GM12892 (cell line): ENCODE measurements at regions not wholly inside any gene's neighbourhood (a gene's known extent, or its start where the extent isn't known, plus 50 kb on each side); places are given as distances from the start of the nearest gene placed in this dataset.
"Not testable (repeated sequence)": the region's sequence is repeated elsewhere in the genome, so short reads cannot be mapped to it uniquely, and the experiment has no call there.

Source experiments
- DNase-seq: peaks from one replicate; pipeline ENCODE4 v3.0.0; 2011; ENCODE audit not compliant: insufficient read length
- FAIRE-seq: peaks from 2 replicates; lab custom pipeline; 2011; peaks lifted over from hg19 to GRCh38; lab: Jason Lieb, UNC
- POLR2A ChIP-seq: IDR thresholded peaks from 2 replicates; pipeline ENCODE4 v1.6.1; 2011; ENCODE audit warnings: low read depth, low read length, control low read depth
- POLR2AphosphoS5 ChIP-seq: IDR thresholded peaks from 2 replicates; pipeline ENCODE4 v1.6.1; 2011; ENCODE audit warnings: low read depth, low read length, control low read depth
- TAF1 ChIP-seq: IDR thresholded peaks from 2 replicates; pipeline ENCODE4 v1.6.1; 2011; ENCODE audit warnings: low read depth, mild to moderate bottlenecking, control low read depth, low read length, borderline replicate concordance

DNA sequence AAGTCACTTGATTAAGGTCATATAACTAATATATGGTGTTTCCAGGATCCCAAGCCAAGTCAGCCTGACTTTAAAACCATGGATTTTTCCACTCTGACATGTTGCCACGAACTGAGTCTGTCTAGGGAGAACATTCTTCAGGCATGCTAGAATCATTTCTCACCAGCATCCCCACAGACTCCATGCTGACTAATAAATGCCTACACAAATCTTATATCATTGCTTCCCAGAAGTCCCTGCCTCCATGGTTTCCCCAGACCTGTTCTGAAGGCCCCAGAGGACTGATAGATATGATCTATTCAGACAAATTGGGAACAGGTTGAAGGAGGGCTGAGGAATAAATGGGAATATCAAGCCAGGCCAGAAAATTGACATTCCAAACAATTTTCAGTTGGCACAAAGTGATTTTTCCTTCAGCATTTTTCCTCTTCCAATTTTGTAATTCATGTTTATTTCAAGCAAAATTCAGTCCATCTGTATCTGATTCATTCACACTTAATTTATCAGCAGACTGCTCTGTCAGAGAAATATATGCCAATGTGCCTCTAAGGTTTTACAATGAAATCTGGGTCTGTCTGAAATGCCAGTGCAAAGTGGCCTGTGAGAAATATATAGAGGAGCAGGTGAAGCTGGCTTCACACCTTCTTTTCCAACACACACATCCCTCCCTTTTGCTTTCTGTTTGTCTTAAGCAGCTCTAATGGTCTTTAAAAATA, 413.6 kb upstream of the TNC start:
- FAIRE-seq (no peak), DNase-seq (no peak)
- TF ChIP-seq POLR2AphosphoS5 (no peak), TAF1 (no peak), POLR2A (no peak)

DNA sequence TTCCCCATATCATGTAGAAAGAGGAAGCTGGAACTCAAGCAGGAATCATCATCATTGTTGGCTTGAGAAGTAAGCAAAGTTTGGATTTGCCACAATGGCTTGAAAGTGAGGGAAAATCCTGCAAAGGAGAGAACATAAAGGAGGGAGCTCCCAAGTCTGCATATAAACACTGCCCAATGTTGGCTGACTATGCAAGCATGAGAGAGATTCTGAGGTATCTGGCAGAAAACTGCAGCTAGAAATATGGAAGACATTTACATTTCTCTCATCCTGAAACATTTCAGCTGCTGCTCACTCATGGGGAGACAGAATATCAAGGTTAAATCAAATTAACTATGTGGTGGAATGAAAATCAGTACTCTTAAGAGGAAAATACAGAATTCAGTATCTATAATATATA, 415.6 kb upstream of the TNC start:
- FAIRE-seq: no peak
- TF ChIP-seq TAF1 (no peak), POLR2AphosphoS5 (no peak), POLR2A (no peak)
- DNase-seq: no peak

DNA sequence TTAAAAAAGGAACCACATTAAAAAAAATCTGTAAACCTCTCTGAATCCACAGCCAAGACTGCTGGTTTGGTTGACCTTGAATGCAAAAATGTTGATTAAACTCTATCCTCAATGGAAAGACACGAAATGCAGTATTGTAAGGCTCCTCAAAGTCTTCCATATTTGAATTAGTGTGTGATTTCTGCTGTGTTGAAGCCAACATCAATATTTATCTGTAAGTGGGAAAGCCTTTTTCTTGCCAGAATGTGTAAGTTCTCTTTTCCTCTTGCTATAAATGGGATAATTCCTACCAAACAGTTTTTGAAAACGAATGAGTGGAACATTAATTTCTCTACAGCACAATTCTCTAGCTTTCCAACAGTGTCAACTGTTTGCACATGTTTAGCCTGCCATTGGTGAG, 422.1 kb upstream of the TNC start:
- no peak for DNase-seq
- no peak for TF ChIP-seq POLR2AphosphoS5
- TF ChIP-seq TAF1: no peak
- no peak for TF ChIP-seq POLR2A
- FAIRE-seq: no peak

DNA sequence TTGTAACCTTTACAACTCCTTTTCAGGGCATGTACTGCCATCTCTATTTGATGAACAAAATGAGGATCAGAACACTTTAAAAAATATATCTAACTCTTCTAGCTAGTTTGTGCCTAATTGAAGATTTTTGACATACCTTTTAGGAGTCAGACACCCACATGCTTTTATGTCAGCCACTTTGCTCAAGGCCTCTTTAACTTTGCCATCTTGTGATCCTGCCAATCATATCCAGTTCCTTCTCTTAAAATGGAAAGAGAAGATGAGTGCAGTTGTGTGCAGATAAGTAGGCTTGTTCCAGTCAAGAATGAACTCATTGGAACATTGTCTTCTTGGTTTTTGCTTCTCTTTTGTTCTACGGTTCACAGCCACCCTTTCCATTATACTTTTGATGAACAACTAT, 425.6 kb upstream of the TNC start:
- no peak for FAIRE-seq
- no peak for DNase-seq
- no peak for TF ChIP-seq POLR2AphosphoS5
- no peak for TF ChIP-seq TAF1
- no peak for TF ChIP-seq POLR2A

DNA sequence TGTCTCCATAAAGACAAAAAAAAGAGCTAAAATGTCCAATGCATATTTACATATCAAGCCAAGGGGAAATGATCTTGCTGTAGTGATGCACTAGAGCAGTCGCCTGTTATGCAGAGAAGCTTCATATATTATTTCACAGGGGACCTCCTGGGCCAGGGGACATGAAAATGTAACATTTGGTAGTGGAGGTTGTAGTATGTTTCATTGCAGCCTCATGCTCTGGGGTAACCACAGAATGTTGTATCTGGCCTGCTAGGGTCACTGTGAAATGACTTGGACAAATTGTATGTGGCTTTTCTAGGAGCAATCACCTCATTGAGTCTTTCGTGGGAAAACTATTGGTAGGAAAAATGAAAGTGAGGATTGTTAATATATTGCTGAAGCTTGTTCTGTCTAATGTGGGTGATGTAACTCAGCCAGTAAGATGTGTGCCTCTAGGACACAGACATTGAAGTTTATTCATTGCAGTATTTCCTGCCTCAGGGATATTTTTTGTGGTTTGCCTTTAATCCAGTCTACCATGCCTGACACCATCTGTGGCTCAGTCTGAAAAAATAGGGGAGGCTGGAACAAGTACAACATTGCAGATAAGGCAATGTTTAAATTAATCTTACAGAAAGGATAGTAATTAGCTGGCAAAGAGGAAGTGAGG, 430.8 kb upstream of the TNC start:
- DNase-seq (no peak), FAIRE-seq (no peak)
- TF ChIP-seq TAF1 (no peak), POLR2AphosphoS5 (no peak), POLR2A (no peak)

DNA sequence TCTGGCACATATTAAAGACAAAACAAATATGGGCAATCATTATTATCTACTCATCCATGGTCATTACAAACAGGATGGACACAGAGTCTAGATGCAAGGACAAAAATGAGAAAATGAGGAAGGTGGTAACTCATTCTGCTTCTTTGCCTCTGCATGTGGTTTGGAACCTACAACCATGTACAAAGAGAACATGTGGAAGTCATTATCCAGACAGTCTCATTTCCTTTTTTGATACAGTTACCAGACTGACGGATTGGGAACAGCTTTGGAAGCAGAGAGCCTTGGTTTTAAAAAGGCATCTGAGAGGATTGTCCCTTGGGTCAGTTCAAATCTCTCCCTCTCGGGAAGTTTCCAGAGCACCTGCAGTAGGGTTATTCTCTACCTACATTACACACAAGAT, 433.4 kb upstream of the TNC start:
- TF ChIP-seq TAF1 (no peak), POLR2AphosphoS5 (no peak), POLR2A (no peak)
- DNase-seq: no peak

DNA sequence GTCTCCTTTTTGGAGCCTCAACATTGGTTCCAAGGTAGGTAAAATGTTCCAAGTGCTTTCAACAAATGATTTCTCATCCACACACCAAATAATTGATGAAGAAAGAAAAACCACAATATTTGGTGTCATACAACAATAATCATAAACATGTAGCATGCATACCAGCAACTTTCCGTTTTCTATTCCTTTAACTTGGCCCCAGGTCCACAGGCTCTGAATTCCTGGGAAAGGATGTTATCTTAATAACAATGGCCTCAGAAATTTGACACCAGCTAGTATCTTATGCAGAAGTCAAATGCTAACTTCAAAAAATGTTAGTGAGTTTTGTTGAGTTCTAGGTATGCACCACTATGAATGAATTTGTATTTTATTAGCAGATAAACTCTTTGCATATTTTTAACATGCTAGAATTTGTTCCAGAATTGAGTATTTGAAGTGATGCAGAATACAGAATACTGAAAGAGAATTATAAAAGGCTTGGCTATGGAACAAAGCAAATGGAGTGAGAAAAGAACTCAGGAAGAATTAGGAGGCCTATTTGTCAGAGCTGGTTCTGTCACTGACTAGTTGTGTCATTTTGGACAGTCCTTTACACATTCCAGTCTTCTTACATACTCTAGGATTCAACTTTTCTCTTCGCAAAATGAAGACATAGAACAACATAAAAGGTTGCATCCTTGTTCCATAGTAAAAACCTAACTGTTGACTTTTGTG, 435.3 kb upstream of the TNC start:
- FAIRE-seq: no peak
- DNase-seq: no peak
- TF ChIP-seq POLR2AphosphoS5 (no peak), TAF1 (no peak), POLR2A (no peak)

More for the DNA sequence above, 433.4 kb upstream of the TNC start:
- no peak for FAIRE-seq

DNA sequence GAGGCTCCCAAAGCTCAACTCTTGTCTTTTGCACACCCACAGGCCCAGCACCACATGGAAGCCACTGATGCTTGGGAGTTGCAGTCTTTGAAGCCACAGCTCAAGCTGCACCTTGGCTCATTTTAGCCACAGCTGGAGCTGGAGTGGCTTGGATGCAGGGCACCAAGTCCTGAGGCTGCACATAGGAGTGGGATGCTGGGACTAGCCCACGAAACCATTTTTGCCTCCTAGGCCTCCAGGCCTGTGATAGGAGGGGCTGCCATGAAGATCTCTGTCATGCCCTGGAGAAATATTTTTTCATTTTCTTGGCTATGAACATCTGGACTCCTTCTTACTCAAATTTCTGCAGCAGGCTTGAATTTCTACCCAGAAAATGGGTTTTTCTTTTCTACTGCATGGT, 438.5 kb upstream of the TNC start:
- DNase-seq: no peak
- FAIRE-seq: no peak
- no peak for TF ChIP-seq POLR2A
- TF ChIP-seq TAF1: no peak
- no peak for TF ChIP-seq POLR2AphosphoS5

DNA sequence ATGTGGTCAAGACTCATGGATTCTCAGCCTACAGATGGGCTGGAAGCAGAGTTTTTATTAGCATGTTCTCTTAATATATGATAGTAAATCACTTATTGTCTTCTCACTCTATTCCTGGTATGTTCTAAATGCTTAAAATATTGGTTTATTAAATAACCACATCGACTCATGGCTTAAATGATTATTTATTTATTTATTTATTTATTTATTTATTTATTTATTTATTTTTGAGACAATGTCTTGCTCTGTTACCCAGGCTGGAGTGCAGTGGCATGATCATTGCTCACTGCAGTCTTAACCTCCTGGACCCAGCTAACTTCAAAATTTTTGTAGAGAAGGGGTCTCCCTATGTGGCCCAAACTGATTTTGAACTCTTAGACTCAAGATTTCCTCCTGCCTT, 457.2 kb upstream of the TNC start:
- DNase-seq: no peak
- TF ChIP-seq POLR2A (no peak), TAF1 (no peak), POLR2AphosphoS5 (no peak)
- FAIRE-seq: no peak

DNA sequence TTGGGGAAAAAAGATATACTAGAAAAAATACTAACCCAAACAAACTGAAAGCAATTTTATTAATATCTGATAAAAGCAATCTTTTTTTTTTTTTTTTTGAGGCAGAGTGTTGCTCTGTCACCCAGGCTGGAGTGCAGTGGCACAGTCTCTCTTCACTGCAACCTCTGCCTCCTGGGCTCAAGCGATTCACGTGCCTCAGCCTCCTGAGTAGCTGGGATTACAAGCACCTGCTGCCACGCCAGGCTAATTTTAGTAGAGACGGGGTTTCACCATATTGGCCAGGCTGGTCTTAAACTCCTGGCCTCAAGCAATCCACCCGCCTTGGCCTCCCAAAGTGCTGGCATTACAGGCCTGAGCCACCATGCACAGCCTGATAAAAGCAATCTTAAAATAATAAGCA, 467.5 kb upstream of the TNC start:
- DNase-seq, FAIRE-seq: not testable (repeated sequence)

DNA sequence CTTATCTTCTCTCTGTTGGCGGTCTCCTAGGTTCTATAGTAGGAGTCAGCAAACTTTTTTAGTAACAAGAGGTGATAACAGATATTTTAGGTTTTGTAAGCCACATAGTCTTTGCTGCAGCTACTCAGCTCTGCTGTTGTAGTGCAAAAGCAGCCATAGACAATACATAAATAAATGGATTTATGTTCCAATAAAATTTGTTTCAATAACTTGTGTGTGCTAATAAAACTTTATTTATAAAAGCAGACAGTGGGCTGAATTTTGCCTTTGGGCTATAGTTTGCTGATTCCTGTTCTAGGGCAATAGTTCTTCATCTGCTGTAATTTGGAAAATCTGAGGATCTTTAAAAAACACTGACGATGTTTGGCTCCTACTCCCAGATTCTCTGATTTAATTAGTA, 469.4 kb upstream of the TNC start:
- no peak for TF ChIP-seq POLR2A
- no peak for TF ChIP-seq TAF1
- no peak for TF ChIP-seq POLR2AphosphoS5
- DNase-seq: no peak
- FAIRE-seq: no peak

DNA sequence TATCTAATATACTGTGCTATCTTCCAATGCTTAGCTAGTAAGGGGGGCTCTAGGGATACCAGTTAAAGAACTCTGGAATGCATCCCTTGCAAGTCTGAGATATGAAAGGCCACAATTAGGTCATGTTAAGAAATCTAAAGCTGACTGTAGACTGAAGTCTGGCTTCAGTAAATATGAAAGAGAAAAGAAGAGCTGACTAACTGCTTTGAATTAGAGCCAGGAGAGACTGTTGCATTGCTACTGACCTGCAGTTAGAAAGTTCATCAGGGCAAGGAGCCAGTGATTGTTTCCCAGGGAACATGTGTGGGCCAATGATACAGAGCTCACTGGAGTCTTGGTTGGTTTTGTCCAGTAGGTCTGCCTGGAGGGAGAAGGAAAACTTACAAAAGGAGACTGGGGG, 472.1 kb upstream of the TNC start:
- DNase-seq (no peak), FAIRE-seq (no peak)

More for the DNA sequence above, 472.1 kb upstream of the TNC start:
- no peak for TF ChIP-seq POLR2A
- no peak for TF ChIP-seq TAF1
- TF ChIP-seq POLR2AphosphoS5: no peak
